ENCODE measurements at regions not wholly inside any gene's neighbourhood (a gene's known extent, or its start where the extent isn't known, plus 50 kb on each side); places are given as distances from the start of the nearest gene placed in this dataset.
A peak's percentile ranks its signal among the peaks of the same experiment; 100 is the strongest.
"Not testable (repeated sequence)": the region's sequence is repeated elsewhere in the genome, so short reads cannot be mapped to it uniquely, and the experiment has no call there.

GRCh38 chr1:4179914-4180735 is 280.1 kb upstream of the C1orf174 start:
- Histone ChIP-seq H3K4me1 (replicated peaks in 1 of 2) (peaks cover 0 to 13% of the 10 kb centered on the region in 2 donors), H3K27ac (no peak overlapping the region), H3K4me3 (no peak overlapping the region)
- peak in 4 of 8 experiments; percentile 46 to 83 (median 60) for ATAC-seq (replicated peaks in 6 of 8)
- WGBS, 10 experiments: 0 to 65% (median 18%) methylated on average over 1 to 5 of the region's 7 CpGs; no CpG with 5 or more reads in 2 of the 10 experiments
- in situ Hi-C loops (cut with MboI; ENCODE audit: low pct_unique_long_range_greater_than_20kb in 2 of 9, low sequenced_read_pairs in 9 of 9, unreplicated experiment in 9 of 9): no loop called here

- ATAC-seq (replicated peaks in 6 of 8); H3K4me1 ChIP-seq (replicated peaks in 1 of 2); H3K27ac ChIP-seq; in situ Hi-C loops (cut with MboI; ENCODE audit: low pct_unique_long_range_greater_than_20kb in 2 of 9, low sequenced_read_pairs in 9 of 9, unreplicated experiment in 9 of 9); H3K4me3 ChIP-seq: not testable (repeated sequence)
- 0 to 100% (median 33%) methylated on average over 1 to 2 of the region's 2 CpGs; no CpG with 5 or more reads in 4 of the 10 experiments for WGBS, 10 experiments
These were observed 286.4 kb upstream of the C1orf174 start for GRCh38 chr1:4186486-4186885.

- in situ Hi-C loops (cut with MboI; ENCODE audit: low pct_unique_long_range_greater_than_20kb in 2 of 9, low sequenced_read_pairs in 9 of 9, unreplicated experiment in 9 of 9): no loop called here
- no peak for ATAC-seq (replicated peaks in 6 of 8)
- Histone ChIP-seq H3K4me3 (no peak overlapping the region), H3K4me1 (replicated peaks in 1 of 2) (no peaks in the 10 kb centered on the region), H3K27ac (no peak overlapping the region)
These were observed 303.4 kb upstream of the C1orf174 start for GRCh38 chr1:4203501-4203900.

GRCh38 chr1:4207183-4207582 is 307.1 kb upstream of the C1orf174 start:
- H3K4me3 ChIP-seq: no peak overlapping the region
- H3K27ac ChIP-seq: no peak overlapping the region
- 0 to 83% (median 49%) methylated on average over 1 to 4 of the region's 4 CpGs; no CpG with 5 or more reads in 3 of the 10 experiments for WGBS, 10 experiments
- H3K4me1 ChIP-seq (replicated peaks in 1 of 2): no peaks in the 10 kb centered on the region
- in situ Hi-C loops (cut with MboI; ENCODE audit: low pct_unique_long_range_greater_than_20kb in 2 of 9, low sequenced_read_pairs in 9 of 9, unreplicated experiment in 9 of 9): no loop called here
- no peak for ATAC-seq (replicated peaks in 6 of 8)

DNA sequence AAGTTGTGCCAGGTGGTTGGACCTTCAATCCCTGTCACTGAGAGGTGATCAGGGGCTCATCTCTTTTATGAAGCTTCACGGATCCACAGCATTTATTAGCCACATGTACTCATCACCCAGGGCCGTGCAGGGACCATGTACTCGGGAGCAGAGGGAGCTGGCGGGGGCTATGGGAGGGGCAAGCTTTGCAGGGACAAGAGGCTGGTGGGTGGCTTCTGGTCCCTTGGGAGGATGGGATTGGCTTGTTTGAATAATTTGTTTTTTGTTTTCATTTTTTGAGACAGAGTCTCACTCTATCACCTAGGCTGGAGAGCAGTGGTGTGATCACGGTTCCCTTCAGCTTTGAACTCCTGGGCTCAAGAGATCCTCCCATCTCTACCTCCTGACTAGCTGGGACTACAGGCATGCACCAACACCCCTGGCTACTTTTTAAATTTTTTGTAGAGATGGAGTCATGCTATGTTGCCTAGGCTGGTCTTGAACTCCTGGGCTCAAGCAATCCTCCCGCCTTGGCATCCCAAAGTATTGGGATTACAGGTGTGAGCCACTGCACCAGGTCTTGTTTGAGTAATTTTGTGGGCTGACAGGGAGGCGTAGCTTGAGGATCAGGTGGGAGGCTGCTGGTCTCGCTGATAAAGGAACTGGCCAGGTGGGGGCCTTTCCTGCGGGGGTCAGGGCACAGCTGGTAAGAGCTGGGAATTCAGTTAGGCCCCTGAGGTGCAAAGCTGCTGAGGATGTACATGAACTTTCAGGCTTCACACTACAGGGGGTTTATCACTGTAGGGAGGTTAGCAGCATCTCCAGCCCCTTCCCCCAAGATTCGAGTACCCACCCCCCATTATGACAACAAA is 308.0 kb upstream of the C1orf174 start:
- 0 to 98% (median 69%) methylated on average over 2 to 10 of the region's 10 CpGs; no CpG with 5 or more reads in 6 of the 10 experiments for WGBS, 10 experiments
- in situ Hi-C loops (cut with MboI; ENCODE audit: low pct_unique_long_range_greater_than_20kb in 2 of 9, low sequenced_read_pairs in 9 of 9, unreplicated experiment in 9 of 9): no loop called here
- Histone ChIP-seq H3K4me1 (replicated peaks in 1 of 2) (peaks cover 0 to 4% of the 10 kb centered on the region in 2 donors), H3K4me3 (no peak overlapping the region), H3K27ac (no peak overlapping the region)
- ATAC-seq (replicated peaks in 6 of 8): no peak

- Histone ChIP-seq H3K27ac (no peak overlapping the region), H3K4me1 (replicated peaks in 1 of 2) (peaks cover 5 to 6% of the 10 kb centered on the region in 2 donors), H3K4me3 (no peak overlapping the region)
- in situ Hi-C loops (cut with MboI; ENCODE audit: low pct_unique_long_range_greater_than_20kb in 2 of 9, low sequenced_read_pairs in 9 of 9, unreplicated experiment in 9 of 9): no loop called here
- no peak for ATAC-seq (replicated peaks in 6 of 8)
- 0 to 89% (median 0%) methylated on average over 1 of the region's 1 CpG; no CpG with 5 or more reads in 3 of the 10 experiments for WGBS, 10 experiments
These were observed 310.0 kb upstream of the C1orf174 start for GRCh38 chr1:4210043-4210442.

DNA sequence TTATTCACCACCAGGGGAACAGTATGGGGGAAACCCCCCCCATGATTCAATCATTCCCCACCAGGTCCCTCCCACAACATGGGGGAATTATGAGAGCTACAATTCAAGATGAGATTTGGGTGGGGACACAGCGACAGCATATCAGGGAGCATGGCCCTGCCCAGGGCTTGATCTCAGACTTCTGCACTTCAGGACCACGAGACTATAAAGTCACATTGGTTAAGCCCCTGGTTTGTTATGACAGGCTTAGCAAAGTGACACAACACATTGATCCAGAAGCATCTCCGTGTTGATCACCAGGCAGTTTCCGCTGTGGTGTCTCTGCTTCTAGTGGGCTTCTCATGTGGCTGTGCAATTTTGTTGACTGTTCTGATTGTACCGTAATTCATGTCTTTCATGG is 312.7 kb upstream of the C1orf174 start:
- no peak overlapping the region for H3K27ac ChIP-seq
- peaks cover 5 to 6% of the 10 kb centered on the region in 2 donors for H3K4me1 ChIP-seq (replicated peaks in 1 of 2)
- no peak for ATAC-seq (replicated peaks in 6 of 8)
- in situ Hi-C loops (cut with MboI; ENCODE audit: low pct_unique_long_range_greater_than_20kb in 2 of 9, low sequenced_read_pairs in 9 of 9, unreplicated experiment in 9 of 9): no loop called here
- 0 to 90% (median 64%) methylated on average over 1 to 4 of the region's 5 CpGs; no CpG with 5 or more reads in 2 of the 10 experiments for WGBS, 10 experiments
- no peak overlapping the region for H3K4me3 ChIP-seq

DNA sequence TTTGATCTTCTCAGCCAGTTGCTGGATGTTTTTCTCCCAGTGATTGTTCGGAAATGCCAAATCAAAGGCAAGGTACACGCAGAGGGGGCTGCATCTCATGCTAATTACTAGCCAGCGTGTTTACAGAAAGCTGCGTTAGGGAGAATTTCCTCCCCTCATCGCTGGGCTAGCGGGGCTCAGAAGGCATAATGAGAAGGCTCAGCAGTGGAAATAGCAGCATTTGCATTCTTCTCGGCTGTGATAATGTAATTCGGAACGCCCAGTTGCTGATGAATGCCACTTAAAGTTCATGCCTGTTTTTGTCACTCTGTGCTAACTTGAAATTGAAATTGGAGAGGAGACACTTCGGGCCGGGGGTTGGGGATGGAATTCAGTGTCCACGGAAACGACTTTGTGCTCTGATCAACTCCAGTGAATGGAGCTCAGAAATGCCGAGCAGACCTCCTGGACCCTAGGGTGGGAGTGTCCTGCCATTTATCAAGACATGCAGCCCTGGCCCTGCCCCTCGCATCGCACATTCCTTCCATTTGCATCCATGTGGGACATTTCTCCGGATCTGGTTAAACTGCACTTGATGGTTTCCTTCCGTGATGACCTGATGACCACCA is 313.4 kb upstream of the C1orf174 start:
- WGBS, 10 experiments: 3 to 55% (median 32%) methylated on average over 2 to 18 of the region's 18 CpGs; no CpG with 5 or more reads in 1 of the 10 experiments
- H3K27ac ChIP-seq: no peak overlapping the region
- ATAC-seq (replicated peaks in 6 of 8): peak in 7 of 8 experiments; percentile 50 to 90 (median 84)

GRCh38 chr1:4214826-4215225 is 314.8 kb upstream of the C1orf174 start:
- H3K27ac ChIP-seq: no peak overlapping the region
- WGBS, 10 experiments: 2 to 90% (median 80%) methylated on average over 1 to 12 of the region's 12 CpGs; no CpG with 5 or more reads in 3 of the 10 experiments
- no peak for ATAC-seq (replicated peaks in 6 of 8)

More for the DNA sequence above, 313.4 kb upstream of the C1orf174 start:
- H3K4me1 ChIP-seq (replicated peaks in 1 of 2): peaks cover 5 to 6% of the 10 kb centered on the region in 2 donors
- in situ Hi-C loops (cut with MboI; ENCODE audit: low pct_unique_long_range_greater_than_20kb in 2 of 9, low sequenced_read_pairs in 9 of 9, unreplicated experiment in 9 of 9): no loop called here
- no peak overlapping the region for H3K4me3 ChIP-seq

GRCh38 chr1:4215391-4215790 is 315.3 kb upstream of the C1orf174 start:
- Histone ChIP-seq H3K4me1 (replicated peaks in 1 of 2) (peaks cover 5 to 6% of the 10 kb centered on the region in 2 donors), H3K4me3 (no peak overlapping the region), H3K27ac (no peak overlapping the region)
- 38 to 83% (median 69%) methylated on average over 1 to 8 of the region's 11 CpGs; no CpG with 5 or more reads in 2 of the 10 experiments for WGBS, 10 experiments
- ATAC-seq (replicated peaks in 6 of 8): no peak
- in situ Hi-C loops (cut with MboI; ENCODE audit: low pct_unique_long_range_greater_than_20kb in 2 of 9, low sequenced_read_pairs in 9 of 9, unreplicated experiment in 9 of 9): no loop called here

More at GRCh38 chr1:4214826-4215225, 314.8 kb upstream of the C1orf174 start:
- in situ Hi-C loops (cut with MboI; ENCODE audit: low pct_unique_long_range_greater_than_20kb in 2 of 9, low sequenced_read_pairs in 9 of 9, unreplicated experiment in 9 of 9): no loop called here
- Histone ChIP-seq H3K4me3 (no peak overlapping the region), H3K4me1 (replicated peaks in 1 of 2) (peaks cover 5 to 6% of the 10 kb centered on the region in 2 donors)

DNA sequence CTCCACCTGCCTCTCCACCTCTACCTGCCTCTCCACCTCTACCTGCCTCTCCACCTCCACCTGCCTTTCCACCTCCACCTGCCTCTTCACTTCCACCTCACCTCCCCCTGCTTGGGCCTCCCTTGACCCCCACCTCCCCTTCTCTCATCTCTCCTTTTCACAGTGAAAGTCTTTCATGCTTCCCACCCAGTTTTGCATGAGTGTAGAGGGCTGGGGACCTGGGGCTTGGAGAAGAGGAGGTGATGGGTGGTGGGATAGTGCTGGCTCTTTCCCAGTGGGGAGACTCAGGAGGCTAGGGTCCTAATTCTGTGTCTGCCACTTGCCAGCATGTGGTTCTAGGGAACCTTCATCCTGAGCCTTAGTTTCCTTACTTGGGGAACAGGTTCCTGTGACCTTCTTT is 316.2 kb upstream of the C1orf174 start:
- Histone ChIP-seq H3K27ac (no peak overlapping the region), H3K4me1 (replicated peaks in 1 of 2) (peaks cover 5 to 6% of the 10 kb centered on the region in 2 donors), H3K4me3 (no peak overlapping the region)
- in situ Hi-C loops (cut with MboI; ENCODE audit: low pct_unique_long_range_greater_than_20kb in 2 of 9, low sequenced_read_pairs in 9 of 9, unreplicated experiment in 9 of 9): no loop called here
- no peak for ATAC-seq (replicated peaks in 6 of 8)

- in situ Hi-C loops (cut with MboI; ENCODE audit: low pct_unique_long_range_greater_than_20kb in 2 of 9, low sequenced_read_pairs in 9 of 9, unreplicated experiment in 9 of 9): no loop called here
- Histone ChIP-seq H3K27ac (no peak overlapping the region), H3K4me1 (replicated peaks in 1 of 2) (peaks cover 0 to 2% of the 10 kb centered on the region in 2 donors), H3K4me3 (no peak overlapping the region)
- ATAC-seq (replicated peaks in 6 of 8): no peak
- WGBS, 10 experiments: 13 to 73% (median 62%) methylated on average over 1 to 7 of the region's 10 CpGs; no CpG with 5 or more reads in 4 of the 10 experiments
These were observed 318.5 kb upstream of the C1orf174 start for GRCh38 chr1:4218619-4219018.

DNA sequence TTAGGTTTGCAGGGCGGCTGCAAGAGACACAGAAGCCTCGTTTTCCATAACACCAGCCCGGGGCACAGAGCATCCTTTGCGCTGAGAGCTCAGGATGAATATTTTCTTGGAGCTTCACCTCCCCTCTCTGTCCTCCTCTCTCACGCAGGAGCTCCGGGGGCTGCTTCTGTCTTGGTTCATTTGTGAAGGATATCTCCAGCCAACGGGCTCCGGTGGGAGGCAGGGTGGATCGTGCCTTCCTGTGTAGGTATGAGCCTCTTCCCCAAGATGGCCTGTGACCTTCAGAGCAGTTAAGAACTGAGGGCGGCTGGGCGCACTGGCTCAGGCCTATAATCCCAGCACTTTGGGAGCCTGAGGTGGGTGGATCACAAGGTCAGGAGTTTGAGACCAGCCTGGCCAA is 319.0 kb upstream of the C1orf174 start:
- Histone ChIP-seq H3K27ac (no peak overlapping the region), H3K4me3 (no peak overlapping the region), H3K4me1 (replicated peaks in 1 of 2) (no peaks in the 10 kb centered on the region)
- WGBS, 10 experiments: 10 to 86% (median 68%) methylated on average over 2 to 11 of the region's 11 CpGs; no CpG with 5 or more reads in 4 of the 10 experiments
- ATAC-seq (replicated peaks in 6 of 8): no peak
- in situ Hi-C loops (cut with MboI; ENCODE audit: low pct_unique_long_range_greater_than_20kb in 2 of 9, low sequenced_read_pairs in 9 of 9, unreplicated experiment in 9 of 9): no loop called here

All from motor neuron (in vitro differentiated cells).